ENCODE measurements at regions not wholly inside any gene's neighbourhood (a gene's known extent, or its start where the extent isn't known, plus 50 kb on each side); places are given as distances from the start of the nearest gene placed in this dataset.

- TF ChIP-seq CTCF (IDR thresholded peaks at IDR 0.05; ENCODE audit: poor library complexity) (no peak), EZH2 (IDR thresholded peaks at IDR 0.05; ENCODE audit: borderline replicate concordance) (no peak), EZH2phosphoT487 (IDR thresholded peaks at IDR 0.05; ENCODE audit: low read depth, severe bottlenecking, unreplicated experiment) (no peak)
These were observed 487.1 kb downstream of the EFNB2 start for GRCh38 chr13:106048386-106048785.

All from hepatocyte (in vitro differentiated cells).